Smooth muscle cell (in vitro differentiated cells): ENCODE measurements at regions not wholly inside any gene's neighbourhood (a gene's known extent, or its start where the extent isn't known, plus 50 kb on each side); places are given as distances from the start of the nearest gene placed in this dataset.

Source experiments
- DNase-seq: peaks from one replicate; lab custom pipeline; 2025; ENCODE audit not compliant: unreplicated experiment; lab: John Stamatoyannopoulos, UW
- H2AFZ ChIP-seq: fragments of 200-600 bp; sonication (generic); 2 replicates; pipeline ENCODE4 v1.6.0; 2016; ENCODE audit warnings: antibody characterized with exemption, low read depth, mild to moderate bottlenecking
- H3F3A ChIP-seq: fragments of 200-600 bp; sonication (generic); 2 replicates; pipeline ENCODE4 v1.6.0; 2017; ENCODE audit warnings: antibody characterized with exemption, low read depth
- H3K27ac ChIP-seq: fragments of 200-600 bp; sonication (generic); 2 replicates; pipeline ENCODE4 v1.5.1; 2016; ENCODE audit warnings: low read depth, mild to moderate bottlenecking
- H3K27me3 ChIP-seq: fragments of 200-600 bp; sonication (generic); 2 replicates; pipeline ENCODE4 v1.6.1; 2016; ENCODE audit warnings: low read depth, mild to moderate bottlenecking
- H3K36me3 ChIP-seq: fragments of 200-600 bp; sonication (generic); 2 replicates; pipeline ENCODE4 v1.5.1; 2016; ENCODE audit warnings: low read depth
- H3K4me1 ChIP-seq: fragments of 200-600 bp; sonication (generic); 2 replicates; pipeline ENCODE4 v1.5.1; 2016; ENCODE audit warnings: low read depth
- H3K4me2 ChIP-seq: fragments of 200-600 bp; sonication (generic); 2 replicates; pipeline ENCODE4 v1.6.0; 2016; ENCODE audit warnings: mild to moderate bottlenecking
- H3K4me3 ChIP-seq: fragments of 200-600 bp; sonication (generic); 2 replicates; pipeline ENCODE4 v1.5.1; 2016; ENCODE audit warnings: mild to moderate bottlenecking
- H3K79me2 ChIP-seq: fragments of 200-600 bp; sonication (generic); 2 replicates; pipeline ENCODE4 v1.6.0; 2016; ENCODE audit warnings: low read depth, mild to moderate bottlenecking
- H3K9ac ChIP-seq: fragments of 200-600 bp; sonication (generic); 2 replicates; pipeline ENCODE4 v1.6.0; 2016; ENCODE audit warnings: low read depth
- H3K9me3 ChIP-seq: fragments of 200-600 bp; sonication (generic); replicated peaks from 2 replicates; pipeline ENCODE4 v1.5.1; 2016; ENCODE audit warnings: low read depth
- H4K20me1 ChIP-seq: fragments of 200-600 bp; sonication (generic); 2 replicates; pipeline ENCODE4 v1.6.0; 2016; ENCODE audit warnings: low read depth
- WGBS: methylation state at CpG from one replicate; pipeline ENCODE4 v1.1.7; 2016; ENCODE audit warnings: low lambda C conversion rate; 5-methylcytosine and 5-hydroxymethylcytosine counted together
- TF ChIP-seq, protein P1 (sequence below): fragments of 200-600 bp; sonication (generic); IDR thresholded peaks from 2 replicates; pipeline ENCODE4 v1.5.1; 2017; ENCODE audit warnings: borderline replicate concordance, mild to moderate bottlenecking, antibody characterized with exemption; ENCODE audit not compliant: insufficient read depth, poor library complexity, severe bottlenecking

DNA sequence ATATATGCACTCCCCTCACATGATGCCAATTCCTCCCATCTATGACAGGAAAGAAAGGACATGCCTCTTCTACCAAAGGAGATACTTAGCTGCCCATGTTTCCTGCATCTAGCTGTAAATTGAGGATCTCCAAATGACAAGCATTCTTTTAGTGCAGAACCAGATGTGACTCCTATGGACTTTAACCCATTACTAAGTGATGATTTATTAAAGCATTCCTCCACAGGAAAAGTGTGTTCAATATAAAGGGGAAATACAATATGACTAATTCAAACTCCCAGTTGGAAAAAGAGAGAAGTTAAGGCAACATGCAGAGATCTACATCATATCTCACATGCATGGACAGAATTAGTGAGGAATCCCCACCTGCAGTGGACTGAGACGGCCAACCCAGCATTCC is 221.3 kb downstream of the FAM76B start:
- no peak for DNase-seq
- H3K79me2 ChIP-seq = no peaks in the 10 kb centered on the region
- H2AFZ ChIP-seq = no peak overlapping the region
- WGBS = 97% methylated on average over 1 of the region's 1 CpG
- H3K9ac ChIP-seq = no peak overlapping the region
- H3K4me3 ChIP-seq = no peak overlapping the region
- no peaks in the 10 kb centered on the region for H4K20me1 ChIP-seq
- H3K27ac ChIP-seq = peak overlapping the region; percentile 9
- H3K27me3 ChIP-seq = no peaks in the 10 kb centered on the region
- peaks cover 8% of the 10 kb centered on the region for H3F3A ChIP-seq
- peaks cover 34% of the 10 kb centered on the region for H3K4me1 ChIP-seq
- no peaks in the 10 kb centered on the region for H3K9me3 ChIP-seq
- H3K36me3 ChIP-seq = no peaks in the 10 kb centered on the region
- no peak overlapping the region for H3K4me2 ChIP-seq
- TF ChIP-seq, protein P1, sequence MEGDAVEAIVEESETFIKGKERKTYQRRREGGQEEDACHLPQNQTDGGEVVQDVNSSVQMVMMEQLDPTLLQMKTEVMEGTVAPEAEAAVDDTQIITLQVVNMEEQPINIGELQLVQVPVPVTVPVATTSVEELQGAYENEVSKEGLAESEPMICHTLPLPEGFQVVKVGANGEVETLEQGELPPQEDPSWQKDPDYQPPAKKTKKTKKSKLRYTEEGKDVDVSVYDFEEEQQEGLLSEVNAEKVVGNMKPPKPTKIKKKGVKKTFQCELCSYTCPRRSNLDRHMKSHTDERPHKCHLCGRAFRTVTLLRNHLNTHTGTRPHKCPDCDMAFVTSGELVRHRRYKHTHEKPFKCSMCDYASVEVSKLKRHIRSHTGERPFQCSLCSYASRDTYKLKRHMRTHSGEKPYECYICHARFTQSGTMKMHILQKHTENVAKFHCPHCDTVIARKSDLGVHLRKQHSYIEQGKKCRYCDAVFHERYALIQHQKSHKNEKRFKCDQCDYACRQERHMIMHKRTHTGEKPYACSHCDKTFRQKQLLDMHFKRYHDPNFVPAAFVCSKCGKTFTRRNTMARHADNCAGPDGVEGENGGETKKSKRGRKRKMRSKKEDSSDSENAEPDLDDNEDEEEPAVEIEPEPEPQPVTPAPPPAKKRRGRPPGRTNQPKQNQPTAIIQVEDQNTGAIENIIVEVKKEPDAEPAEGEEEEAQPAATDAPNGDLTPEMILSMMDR = no peak

DNA sequence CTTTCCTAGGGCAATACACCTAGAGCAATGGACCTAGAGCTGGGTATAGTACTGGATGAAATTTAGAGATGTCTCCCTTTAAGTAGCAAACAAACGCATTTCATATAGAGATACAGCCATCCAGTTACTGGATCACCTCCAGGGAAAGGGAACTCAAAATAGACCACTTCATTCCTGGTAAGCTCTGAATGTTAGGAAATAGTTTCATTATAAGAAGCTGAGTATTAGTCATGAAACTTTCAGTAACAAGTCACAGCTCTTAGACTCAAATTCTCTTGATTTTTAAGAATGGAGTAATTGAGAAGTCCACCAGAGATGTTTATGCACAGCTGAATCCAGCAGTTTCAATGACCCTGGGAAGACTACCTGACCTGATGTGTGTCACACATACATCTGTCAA is 221.9 kb downstream of the FAM76B start:
- H3K27ac ChIP-seq = peak overlapping the region; percentile 9
- TF ChIP-seq, protein P1 = no peak
- H3K4me3 ChIP-seq = no peak overlapping the region
- H3K4me1 ChIP-seq = peaks cover 35% of the 10 kb centered on the region
- H3K9me3 ChIP-seq = no peaks in the 10 kb centered on the region
- H3F3A ChIP-seq = peaks cover 10% of the 10 kb centered on the region
- H3K9ac ChIP-seq = no peak overlapping the region
- WGBS = 76% methylated on average over 1 of the region's 1 CpG
- no peaks in the 10 kb centered on the region for H3K36me3 ChIP-seq
- H3K79me2 ChIP-seq = no peaks in the 10 kb centered on the region
- DNase-seq = no peak
- no peaks in the 10 kb centered on the region for H4K20me1 ChIP-seq
- no peaks in the 10 kb centered on the region for H3K27me3 ChIP-seq
- H3K4me2 ChIP-seq = no peak overlapping the region
- no peak overlapping the region for H2AFZ ChIP-seq

DNA sequence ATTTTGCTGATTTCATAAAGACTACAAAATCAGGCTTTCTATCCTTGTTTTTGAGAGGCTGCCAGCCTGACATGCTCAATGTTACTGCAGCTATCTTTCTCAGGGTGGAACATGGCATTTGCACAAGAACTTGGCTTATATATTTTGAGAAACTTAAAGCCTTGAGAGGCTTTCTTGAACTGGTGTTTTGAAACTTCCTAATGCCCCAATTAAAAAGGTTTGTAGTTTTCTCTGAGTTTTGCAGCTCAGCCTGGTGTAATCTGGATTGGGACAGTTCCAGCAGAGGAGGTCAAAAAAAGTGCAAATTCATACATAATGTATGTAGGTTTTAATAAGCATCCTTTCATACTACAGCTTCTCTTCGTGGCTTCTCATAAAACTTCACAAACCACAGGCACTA is 223.4 kb downstream of the FAM76B start:
- WGBS = 22% methylated on average over 1 of the region's 1 CpG
- no peaks in the 10 kb centered on the region for H3K27me3 ChIP-seq
- H3K4me1 ChIP-seq = peaks cover 35% of the 10 kb centered on the region
- DNase-seq = no peak
- H3K4me2 ChIP-seq = peak overlapping the region; percentile 31
- no peaks in the 10 kb centered on the region for H3K79me2 ChIP-seq
- H3K9ac ChIP-seq = no peak overlapping the region
- no peaks in the 10 kb centered on the region for H3K9me3 ChIP-seq
- H3F3A ChIP-seq = peaks cover 10% of the 10 kb centered on the region
- H4K20me1 ChIP-seq = no peaks in the 10 kb centered on the region
- TF ChIP-seq, protein P1 = no peak
- H3K4me3 ChIP-seq = no peak overlapping the region
- H3K36me3 ChIP-seq = no peaks in the 10 kb centered on the region
- H2AFZ ChIP-seq = peak overlapping the region; percentile 78
- H3K27ac ChIP-seq = peak overlapping the region; percentile 29

DNA sequence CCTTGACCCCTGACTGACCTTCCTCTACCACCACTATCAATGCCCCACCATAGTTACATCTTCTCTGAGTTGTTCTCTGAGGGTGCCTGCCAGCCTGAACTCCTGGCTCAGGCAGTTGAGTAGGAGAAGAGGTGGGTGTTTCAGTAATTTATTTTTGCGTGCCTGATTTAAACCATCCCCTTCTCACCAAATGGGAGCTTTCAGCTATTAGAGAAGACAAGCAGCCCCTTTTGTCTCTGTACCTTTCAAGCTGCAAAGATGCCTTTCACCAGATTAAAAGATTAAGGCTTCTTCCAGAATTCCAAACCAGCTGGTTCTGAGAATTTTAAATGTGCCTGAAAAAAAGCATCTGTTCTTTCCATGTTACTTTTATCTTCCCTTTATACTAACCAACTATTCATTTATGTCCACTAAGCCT is 223.8 kb downstream of the FAM76B start:
- Histone ChIP-seq H3K4me1 (peaks cover 35% of the 10 kb centered on the region), H3K27ac (peak overlapping the region; percentile 29), H3K9me3 (no peaks in the 10 kb centered on the region), H3F3A (peaks cover 10% of the 10 kb centered on the region), H4K20me1 (no peaks in the 10 kb centered on the region), H3K79me2 (no peaks in the 10 kb centered on the region), H2AFZ (peak overlapping the region; percentile 78), H3K9ac (no peak overlapping the region), H3K27me3 (no peaks in the 10 kb centered on the region), H3K4me2 (peak overlapping the region; percentile 31), H3K4me3 (no peak overlapping the region), H3K36me3 (no peaks in the 10 kb centered on the region)
- TF ChIP-seq, protein P1 = no peak
- 42% methylated on average over 1 of the region's 1 CpG for WGBS
- DNase-seq = no peak
